ENCODE measurements at regions not wholly inside any gene's neighbourhood (a gene's known extent, or its start where the extent isn't known, plus 50 kb on each side); places are given as distances from the start of the nearest gene placed in this dataset.
A peak's percentile ranks its signal among the peaks of the same experiment; 100 is the strongest.

GRCh38 chr1:242586360-242586680 is 61.8 kb upstream of the PLD5 start:
- Mint-ChIP-seq H3K36me3 (no peaks in the 10 kb centered on the region), H3K4me1 (no peaks in the 10 kb centered on the region), H3K4me3 (no peak overlapping the region), H3K27ac (peak overlapping the region in 1 of 7 donors; percentile 28), H3K9me3 (peaks cover 6 to 21% (median 11%) of the 10 kb centered on the region in 7 donors), H3K27me3 (ENCODE audit: low read depth in 3 of 3) (no peaks in the 10 kb centered on the region)
- H3K4me3 ChIP-seq (replicated peaks in 1 of 3; ENCODE audit: low read depth in 2 of 3, low read length in 3 of 3): no peak overlapping the region
- no peak for DNase-seq
- 43% methylated on average over 1 of the region's 1 CpG for WGBS (ENCODE audit: insufficient coverage)
- peaks cover 14 to 21% of the 10 kb centered on the region in 2 donors for H3K9me3 ChIP-seq (replicated peaks in 1 of 2; ENCODE audit: control insufficient read depth in 1 of 2, insufficient read depth in 1 of 2, low read length in 2 of 2)
- H3K9ac ChIP-seq (ENCODE audit: insufficient read depth, low read length, poor library complexity, severe bottlenecking): no peak overlapping the region
- no peaks in the 10 kb centered on the region for H3K79me2 ChIP-seq (ENCODE audit: insufficient read depth, low read length)
- no peak overlapping the region for H3K4me2 ChIP-seq (replicated peaks; ENCODE audit: extremely low read depth, low read length, poor library complexity, severe bottlenecking)
- no peak overlapping the region for H3K27ac ChIP-seq (ENCODE audit: low read depth in 1 of 2, low read length in 2 of 2)
- TF ChIP-seq CTCF (IDR thresholded peaks at IDR 0.05): no peak
- no peaks in the 10 kb centered on the region for H3K27me3 ChIP-seq (ENCODE audit: control insufficient read depth in 2 of 2, insufficient read depth in 2 of 2, low read length in 2 of 2)
- H4K20me1 ChIP-seq (ENCODE audit: insufficient read depth, low read length): no peaks in the 10 kb centered on the region
- no peak overlapping the region for H2AFZ ChIP-seq (ENCODE audit: insufficient read depth, low read depth, low read length, poor library complexity, severe bottlenecking)
- H3K36me3 ChIP-seq (replicated peaks in 1 of 2; ENCODE audit: control insufficient read depth in 1 of 2, insufficient read depth in 2 of 2, low read length in 2 of 2): no peaks in the 10 kb centered on the region
- no peaks in the 10 kb centered on the region for H3K4me1 ChIP-seq (ENCODE audit: control insufficient read depth in 1 of 2, insufficient read depth in 2 of 2, low read length in 2 of 2)
- intact Hi-C loops (cut with micrococcal nuclease): no loop called here

- Histone ChIP-seq H3K9me3 (replicated peaks in 1 of 2; ENCODE audit: control insufficient read depth in 1 of 2, insufficient read depth in 1 of 2, low read length in 2 of 2) (peaks cover 14 to 21% of the 10 kb centered on the region in 2 donors), H3K9ac (ENCODE audit: insufficient read depth, low read length, poor library complexity, severe bottlenecking) (no peak overlapping the region), H2AFZ (ENCODE audit: insufficient read depth, low read depth, low read length, poor library complexity, severe bottlenecking) (no peak overlapping the region), H3K27ac (ENCODE audit: low read depth in 1 of 2, low read length in 2 of 2) (no peak overlapping the region), H3K4me1 (ENCODE audit: control insufficient read depth in 1 of 2, insufficient read depth in 2 of 2, low read length in 2 of 2) (no peaks in the 10 kb centered on the region), H4K20me1 (ENCODE audit: insufficient read depth, low read length) (no peaks in the 10 kb centered on the region), H3K27me3 (ENCODE audit: control insufficient read depth in 2 of 2, insufficient read depth in 2 of 2, low read length in 2 of 2) (no peaks in the 10 kb centered on the region), H3K36me3 (replicated peaks in 1 of 2; ENCODE audit: control insufficient read depth in 1 of 2, insufficient read depth in 2 of 2, low read length in 2 of 2) (no peaks in the 10 kb centered on the region), H3K4me3 (replicated peaks in 1 of 3; ENCODE audit: low read depth in 2 of 3, low read length in 3 of 3) (no peak overlapping the region), H3K79me2 (ENCODE audit: insufficient read depth, low read length) (no peaks in the 10 kb centered on the region), H3K4me2 (replicated peaks; ENCODE audit: extremely low read depth, low read length, poor library complexity, severe bottlenecking) (no peak overlapping the region)
- Mint-ChIP-seq H3K9me3 (peaks cover 6 to 21% (median 11%) of the 10 kb centered on the region in 7 donors), H3K27me3 (ENCODE audit: low read depth in 3 of 3) (no peaks in the 10 kb centered on the region), H3K36me3 (no peaks in the 10 kb centered on the region), H3K27ac (peak overlapping the region in 1 of 7 donors; percentile 44), H3K4me1 (no peaks in the 10 kb centered on the region), H3K4me3 (no peak overlapping the region)
- no peak for TF ChIP-seq CTCF (IDR thresholded peaks at IDR 0.05)
- DNase-seq: no peak
- no CpG with 5 or more reads among the region's 10 CpGs for WGBS (ENCODE audit: insufficient coverage)
- intact Hi-C loops (cut with micrococcal nuclease): no loop called here
These were observed 61.3 kb upstream of the PLD5 start for GRCh38 chr1:242585616-242586359.

Data from CD14-positive monocyte (primary cell).